H1 (cell line): ENCODE measurements at regions not wholly inside any gene's neighbourhood (a gene's known extent, or its start where the extent isn't known, plus 50 kb on each side); places are given as distances from the start of the nearest gene placed in this dataset.

ENCODE experiments used
- CTCF ChIA-PET: fragments of 300-600 bp; sonication (Branson Sonifier 250); formaldehyde crosslinking; loops from one replicate; lab custom pipeline; 2021; ENCODE audit not compliant: partially characterized antibody; lab: Charles Lee
- POLR2A ChIA-PET: fragments of 300-600 bp; sonication (Branson Sonifier 250); formaldehyde crosslinking; loops from one replicate; lab custom pipeline; 2021; ENCODE audit warnings: inconsistent platforms; ENCODE audit not compliant: partially characterized antibody; lab: Charles Lee
- DNase-seq, 2 experiments: peaks; one replicate each; pipeline versions ENCODE4 v3.0.0 to v3.0.0-alpha.2; 2010 to 2022; ENCODE audit warnings: low spot score in 2 of 2, low read depth in 1 of 2, mixed read lengths in 1 of 2
- FAIRE-seq: peaks from 2 replicates; lab custom pipeline; 2011; peaks lifted over from hg19 to GRCh38; lab: Jason Lieb, UNC
- H2AFZ ChIP-seq: 2 replicates; pipeline ENCODE4 v1.8.1; 2012; ENCODE audit warnings: low read length, inconsistent platforms
- H2AK5ac ChIP-seq: 2 replicates; pipeline ENCODE4 v1.6.1; 2013; ENCODE audit warnings: low read depth, low read length
- H2BK120ac ChIP-seq: replicated peaks from 2 replicates; pipeline ENCODE3; 2013; ENCODE audit warnings: low read depth, low read length, inconsistent platforms
- H2BK12ac ChIP-seq: 2 replicates; pipeline ENCODE4 v1.6.1; 2013; ENCODE audit warnings: low read depth, low read length
- H2BK15ac ChIP-seq: 2 replicates; pipeline ENCODE4 v1.6.1; 2013; ENCODE audit warnings: low read length
- H2BK20ac ChIP-seq: 2 replicates; pipeline ENCODE4 v1.6.1; 2013; ENCODE audit warnings: low read length
- H2BK5ac ChIP-seq: 2 replicates; pipeline ENCODE4 v1.6.1; 2013; ENCODE audit warnings: low read depth, low read length
- H3K14ac ChIP-seq: 2 replicates; pipeline ENCODE4 v1.6.1; 2013; ENCODE audit warnings: inconsistent platforms; ENCODE audit not compliant: insufficient read length
- H3K18ac ChIP-seq: 2 replicates; pipeline ENCODE4 v1.6.1; 2013; ENCODE audit warnings: low read length; ENCODE audit errors: extremely low read depth
- H3K23ac ChIP-seq: 2 replicates; pipeline ENCODE4 v1.6.1; 2013; ENCODE audit warnings: inconsistent platforms; ENCODE audit not compliant: insufficient read length
- H3K23me2 ChIP-seq: 2 replicates; pipeline ENCODE4 v1.6.1; 2013; ENCODE audit warnings: low read depth, low read length
- H3K27ac ChIP-seq: 2 replicates; pipeline ENCODE4 v1.6.1; 2011; ENCODE audit warnings: low read depth, low read length, inconsistent platforms
- H3K27me3 ChIP-seq, 4 experiments: replicated peaks in 1 of 4; 1 replicate in 1 of 4; 2 replicates in 3 of 4; pipeline versions ENCODE4 v1.6.1 to v1.8.1; 2011 to 2013; ENCODE audit warnings: low read length in 3 of 4, mild to moderate bottlenecking in 3 of 4, inconsistent platforms in 2 of 4, mixed read lengths in 2 of 4, moderate library complexity in 1 of 4; ENCODE audit not compliant: control insufficient read depth in 3 of 4, insufficient read depth in 3 of 4; ENCODE audit errors: extremely low read depth in 1 of 4
- H3K36me3 ChIP-seq, 4 experiments: 2 replicates each; pipeline versions ENCODE4 v1.6.1 to v1.8.1; 2011 to 2013; ENCODE audit warnings: mild to moderate bottlenecking in 4 of 4, low read length in 3 of 4, moderate library complexity in 2 of 4, control low read depth in 1 of 4, inconsistent platforms in 1 of 4; ENCODE audit not compliant: insufficient read depth in 4 of 4, control insufficient read depth in 2 of 4
- H3K4ac ChIP-seq: replicated peaks from 2 replicates; pipeline ENCODE3; 2013; ENCODE audit warnings: low read length, low read depth, mixed read lengths, inconsistent platforms; ENCODE audit not compliant: insufficient read length
- H3K4me1 ChIP-seq, 4 experiments: replicated peaks in 1 of 4; 1 replicate in 1 of 4; 2 replicates in 3 of 4; pipeline versions ENCODE4 v1.6.1 to v1.8.1; 2011 to 2013; ENCODE audit warnings: low read length in 3 of 4, inconsistent platforms in 2 of 4, mixed read lengths in 1 of 4; ENCODE audit not compliant: insufficient read depth in 4 of 4, control insufficient read depth in 3 of 4
- H3K4me2 ChIP-seq, 2 experiments: 2 replicates each; pipeline versions ENCODE4 v1.6.1 to v1.8.1; 2011 to 2013; ENCODE audit warnings: low read depth in 2 of 2, low read length in 2 of 2, control low read depth in 1 of 2, inconsistent platforms in 1 of 2, mild to moderate bottlenecking in 1 of 2; ENCODE audit not compliant: insufficient read depth in 1 of 2
- H3K4me3 ChIP-seq, 4 experiments: fragments of 200-600, 300-600 bp in 1 of 4; sonication (generic), shearing (Covaris generic), sonication (Bioruptor Twin) in 1 of 4; 2 replicates each; pipeline versions ENCODE4 v1.5.1 to v1.8.1; 2011 to 2016; ENCODE audit warnings: low read length in 4 of 4, low read depth in 3 of 4, control low read depth in 2 of 4, inconsistent platforms in 2 of 4, mild to moderate bottlenecking in 2 of 4, mixed read lengths in 1 of 4, moderate library complexity in 1 of 4; ENCODE audit not compliant: insufficient read depth in 2 of 4; ENCODE audit errors: extremely low read depth in 1 of 4
- H3K56ac ChIP-seq: replicated peaks from 2 replicates; pipeline ENCODE3; 2013; ENCODE audit warnings: low read depth, mild to moderate bottlenecking, mixed read lengths, low read length, inconsistent platforms; ENCODE audit not compliant: insufficient read length
- H3K79me1 ChIP-seq: 2 replicates; pipeline ENCODE4 v1.6.1; 2013; ENCODE audit warnings: low read depth, low read length, control low read depth
- H3K79me2 ChIP-seq, 2 experiments: 2 replicates each; pipeline versions ENCODE4 v1.6.1 to v1.8.1; 2012 to 2013; ENCODE audit warnings: low read length in 2 of 2, mild to moderate bottlenecking in 2 of 2, inconsistent platforms in 1 of 2; ENCODE audit not compliant: insufficient read depth in 2 of 2, control insufficient read depth in 1 of 2
- H3K9ac ChIP-seq, 4 experiments: replicated peaks in 1 of 4; 1 replicate in 1 of 4; 2 replicates in 3 of 4; pipeline versions ENCODE4 v1.6.1 to v1.8.1; 2011 to 2013; ENCODE audit warnings: low read depth in 3 of 4, low read length in 3 of 4, control low read depth in 2 of 4, mild to moderate bottlenecking in 2 of 4, moderate library complexity in 2 of 4, inconsistent platforms in 1 of 4; ENCODE audit errors: extremely low read depth in 1 of 4
- H3K9me3 ChIP-seq, 2 experiments: 2 replicates each; pipeline versions ENCODE4 v1.6.1 to v1.8.1; 2012 to 2013; ENCODE audit warnings: mild to moderate bottlenecking in 2 of 2, moderate library complexity in 2 of 2, control low read depth in 1 of 2, inconsistent platforms in 1 of 2, low read depth in 1 of 2, low read length in 1 of 2, mixed read lengths in 1 of 2; ENCODE audit not compliant: insufficient read depth in 2 of 2
- H4K20me1 ChIP-seq, 2 experiments: replicated peaks in 1 of 2; 2 replicates each; pipeline versions ENCODE3 to v1.8.1; 2011 to 2013; ENCODE audit warnings: inconsistent platforms in 2 of 2, low read length in 2 of 2, mild to moderate bottlenecking in 1 of 2; ENCODE audit not compliant: insufficient read depth in 2 of 2, control insufficient read depth in 1 of 2
- H4K5ac ChIP-seq: 2 replicates; pipeline ENCODE4 v1.6.1; 2013; ENCODE audit warnings: low read length, low read depth, mixed read lengths, inconsistent platforms; ENCODE audit not compliant: insufficient read length
- H4K8ac ChIP-seq: 2 replicates; pipeline ENCODE4 v1.8.0; 2013; ENCODE audit warnings: mild to moderate bottlenecking, moderate library complexity, low read length, inconsistent platforms; ENCODE audit not compliant: insufficient read depth; ENCODE audit errors: extremely low read depth
- H4K91ac ChIP-seq: replicated peaks from 2 replicates; pipeline ENCODE3; 2013; ENCODE audit warnings: low read length, mixed read lengths, inconsistent platforms; ENCODE audit not compliant: insufficient read length
- CHD7 ChIP-seq: fragments of 300-600 bp; sonication (generic); IDR thresholded peaks from 2 replicates; pipeline ENCODE4 v1.7.1; 2012; ENCODE audit warnings: low read length, moderate library complexity, mild to moderate bottlenecking, inconsistent platforms; ENCODE audit not compliant: insufficient replicate concordance
- WGBS, 2 experiments: shearing (Covaris generic) in 1 of 2; methylation state at CpG; one replicate each; pipeline versions ENCODE4 v1.1.6 to v1.1.7; 2013 to 2015; ENCODE audit warnings: low lambda C conversion rate in 2 of 2, mixed read lengths in 2 of 2, inconsistent platforms in 1 of 2, low coverage in 1 of 2, missing lambda C conversion rate in 1 of 2; ENCODE audit not compliant: insufficient replicate concordance in 2 of 2, insufficient coverage in 1 of 2, insufficient read length in 1 of 2; ENCODE audit errors: extremely low coverage in 1 of 2, missing lambda C conversion rate in 1 of 2; 5-methylcytosine and 5-hydroxymethylcytosine counted together

GRCh38 chr16:51376080-51376479, 225.0 kb upstream of the SALL1 start:
- no peak overlapping the region for H3K14ac ChIP-seq
- H3K4me1 ChIP-seq, result no peaks in the 10 kb centered on the region
- no peak overlapping the region for H2BK120ac ChIP-seq
- H3K56ac ChIP-seq, result no peak overlapping the region
- H3K23me2 ChIP-seq, result no peaks in the 10 kb centered on the region; the same call in 1 of the 2 replicates
- H3K23ac ChIP-seq, result no peak overlapping the region
- ChIA-PET CTCF (interaction anchor here (0.8 to 1.4 kb wide), 3 partner anchors 13 to 167 kb away, joined by 3 to 4 read pairs (median 3); no protein-coding TSS in a partner anchor), POLR2A (no interaction called here)
- H3K79me2 ChIP-seq, result no peaks in the 10 kb centered on the region
- H3K4me3 ChIP-seq, result no peak overlapping the region
- DNase-seq (no peak), FAIRE-seq (no peak)
- no peak overlapping the region for H2AK5ac ChIP-seq
- H3K4me2 ChIP-seq, result no peak overlapping the region
- no peak overlapping the region for H3K18ac ChIP-seq
- H2BK15ac ChIP-seq, result no peak overlapping the region
- no peak overlapping the region for H3K9ac ChIP-seq
- H4K91ac ChIP-seq, result no peak overlapping the region
- no peaks in the 10 kb centered on the region for H3K36me3 ChIP-seq
- H2BK12ac ChIP-seq, result no peak overlapping the region
- no peak overlapping the region for H3K27ac ChIP-seq
- no peak overlapping the region for H2AFZ ChIP-seq
- H4K8ac ChIP-seq, result no peak overlapping the region
- H3K79me1 ChIP-seq, result no peaks in the 10 kb centered on the region
- H2BK5ac ChIP-seq, result no peak overlapping the region
- H3K27me3 ChIP-seq, result no peaks in the 10 kb centered on the region
- no peak overlapping the region for H3K4ac ChIP-seq
- no peaks in the 10 kb centered on the region for H3K9me3 ChIP-seq
- H2BK20ac ChIP-seq, result no peak overlapping the region
- H4K20me1 ChIP-seq, result no peaks in the 10 kb centered on the region
- no peak overlapping the region for H4K5ac ChIP-seq
- WGBS, 2 experiments, result 91% methylated on average over 3 of the region's 3 CpGs; no CpG with 5 or more reads in 1 of the 2 experiments
- TF ChIP-seq CHD7, result no peak
